IMR-90 (cell line): ENCODE measurements at regions not wholly inside any gene's neighbourhood (a gene's known extent, or its start where the extent isn't known, plus 50 kb on each side); places are given as distances from the start of the nearest gene placed in this dataset.

Experiments used
- MAFK ChIP-seq: IDR thresholded peaks from 2 replicates; pipeline ENCODE4 v1.6.1; 2012; ENCODE audit warnings: low read depth, low read length, improper control_type of control experiment
- MXI1 ChIP-seq: IDR thresholded peaks from 2 replicates; pipeline ENCODE4 v1.6.1; 2012; ENCODE audit warnings: low read depth, mild to moderate bottlenecking, low read length, moderate library complexity, borderline replicate concordance
- POLR2A ChIP-seq: IDR thresholded peaks from 2 replicates; pipeline ENCODE4 v1.6.1; 2012; ENCODE audit warnings: mild to moderate bottlenecking, low read depth, low read length
- RAD21 ChIP-seq: IDR thresholded peaks from 2 replicates; pipeline ENCODE4 v1.6.1; 2012; ENCODE audit warnings: low read length, improper control_type of control experiment
- TF ChIP-seq, protein P1 (sequence below): conservative IDR thresholded peaks from 2 replicates; pipeline ENCODE4 v1.5.1; 2012; ENCODE audit warnings: mild to moderate bottlenecking, low read depth, low read length, improper control_type of control experiment

DNA sequence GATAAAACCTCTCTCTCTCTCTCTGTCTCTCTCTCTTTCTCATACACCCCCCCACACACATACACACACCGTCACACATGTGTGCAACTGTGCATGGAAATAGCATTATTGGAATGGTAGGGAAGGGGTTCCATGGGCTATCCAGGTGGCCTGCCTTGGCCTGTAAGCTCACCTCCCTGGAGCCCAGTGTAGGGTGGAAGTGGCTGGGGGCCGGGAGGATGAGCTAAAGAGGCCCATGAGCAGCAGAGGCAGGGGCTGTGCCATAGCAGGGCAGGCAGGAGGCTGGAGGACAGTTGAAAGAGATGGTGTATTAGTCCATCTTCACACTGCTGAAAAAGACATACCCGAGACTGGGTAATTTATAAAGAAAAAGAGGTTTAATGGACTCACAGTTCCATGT, 74.2 kb downstream of the CYTL1 start:
- TF ChIP-seq, protein P1, sequence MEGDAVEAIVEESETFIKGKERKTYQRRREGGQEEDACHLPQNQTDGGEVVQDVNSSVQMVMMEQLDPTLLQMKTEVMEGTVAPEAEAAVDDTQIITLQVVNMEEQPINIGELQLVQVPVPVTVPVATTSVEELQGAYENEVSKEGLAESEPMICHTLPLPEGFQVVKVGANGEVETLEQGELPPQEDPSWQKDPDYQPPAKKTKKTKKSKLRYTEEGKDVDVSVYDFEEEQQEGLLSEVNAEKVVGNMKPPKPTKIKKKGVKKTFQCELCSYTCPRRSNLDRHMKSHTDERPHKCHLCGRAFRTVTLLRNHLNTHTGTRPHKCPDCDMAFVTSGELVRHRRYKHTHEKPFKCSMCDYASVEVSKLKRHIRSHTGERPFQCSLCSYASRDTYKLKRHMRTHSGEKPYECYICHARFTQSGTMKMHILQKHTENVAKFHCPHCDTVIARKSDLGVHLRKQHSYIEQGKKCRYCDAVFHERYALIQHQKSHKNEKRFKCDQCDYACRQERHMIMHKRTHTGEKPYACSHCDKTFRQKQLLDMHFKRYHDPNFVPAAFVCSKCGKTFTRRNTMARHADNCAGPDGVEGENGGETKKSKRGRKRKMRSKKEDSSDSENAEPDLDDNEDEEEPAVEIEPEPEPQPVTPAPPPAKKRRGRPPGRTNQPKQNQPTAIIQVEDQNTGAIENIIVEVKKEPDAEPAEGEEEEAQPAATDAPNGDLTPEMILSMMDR: no peak
- TF ChIP-seq MXI1 (no peak), POLR2A (no peak), MAFK (no peak), RAD21 (no peak)
